ENCODE measurements at regions not wholly inside any gene's neighbourhood (a gene's known extent, or its start where the extent isn't known, plus 50 kb on each side); places are given as distances from the start of the nearest gene placed in this dataset.

DNA sequence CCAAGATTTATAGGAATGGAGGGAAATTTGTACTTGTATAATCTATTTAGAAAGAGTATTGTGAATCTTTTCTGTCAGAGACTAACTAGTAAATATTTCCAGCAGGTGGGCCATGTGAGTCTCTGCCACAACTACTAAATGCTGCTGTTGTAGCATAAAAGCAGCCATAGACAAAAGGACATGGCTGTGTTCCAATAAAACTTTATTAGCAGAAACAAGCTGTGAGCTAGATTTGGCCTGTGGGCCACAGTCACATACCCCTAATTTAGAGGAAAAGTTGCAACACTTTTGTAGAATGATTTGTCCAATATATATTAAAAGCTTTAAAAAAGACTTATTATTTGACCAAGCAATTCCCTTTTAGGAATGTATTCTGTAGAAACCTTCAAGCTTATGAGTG, 207.2 kb downstream of the LMBRD1 start (continued):
- TF ChIP-seq, protein P1, sequence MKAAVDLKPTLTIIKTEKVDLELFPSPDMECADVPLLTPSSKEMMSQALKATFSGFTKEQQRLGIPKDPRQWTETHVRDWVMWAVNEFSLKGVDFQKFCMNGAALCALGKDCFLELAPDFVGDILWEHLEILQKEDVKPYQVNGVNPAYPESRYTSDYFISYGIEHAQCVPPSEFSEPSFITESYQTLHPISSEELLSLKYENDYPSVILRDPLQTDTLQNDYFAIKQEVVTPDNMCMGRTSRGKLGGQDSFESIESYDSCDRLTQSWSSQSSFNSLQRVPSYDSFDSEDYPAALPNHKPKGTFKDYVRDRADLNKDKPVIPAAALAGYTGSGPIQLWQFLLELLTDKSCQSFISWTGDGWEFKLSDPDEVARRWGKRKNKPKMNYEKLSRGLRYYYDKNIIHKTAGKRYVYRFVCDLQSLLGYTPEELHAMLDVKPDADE (IDR thresholded peaks at IDR 0.05): no peak
- no peak for TF ChIP-seq POLR2AphosphoS5 (IDR thresholded peaks at IDR 0.05; ENCODE audit: low read depth)
- TF ChIP-seq, protein P2, sequence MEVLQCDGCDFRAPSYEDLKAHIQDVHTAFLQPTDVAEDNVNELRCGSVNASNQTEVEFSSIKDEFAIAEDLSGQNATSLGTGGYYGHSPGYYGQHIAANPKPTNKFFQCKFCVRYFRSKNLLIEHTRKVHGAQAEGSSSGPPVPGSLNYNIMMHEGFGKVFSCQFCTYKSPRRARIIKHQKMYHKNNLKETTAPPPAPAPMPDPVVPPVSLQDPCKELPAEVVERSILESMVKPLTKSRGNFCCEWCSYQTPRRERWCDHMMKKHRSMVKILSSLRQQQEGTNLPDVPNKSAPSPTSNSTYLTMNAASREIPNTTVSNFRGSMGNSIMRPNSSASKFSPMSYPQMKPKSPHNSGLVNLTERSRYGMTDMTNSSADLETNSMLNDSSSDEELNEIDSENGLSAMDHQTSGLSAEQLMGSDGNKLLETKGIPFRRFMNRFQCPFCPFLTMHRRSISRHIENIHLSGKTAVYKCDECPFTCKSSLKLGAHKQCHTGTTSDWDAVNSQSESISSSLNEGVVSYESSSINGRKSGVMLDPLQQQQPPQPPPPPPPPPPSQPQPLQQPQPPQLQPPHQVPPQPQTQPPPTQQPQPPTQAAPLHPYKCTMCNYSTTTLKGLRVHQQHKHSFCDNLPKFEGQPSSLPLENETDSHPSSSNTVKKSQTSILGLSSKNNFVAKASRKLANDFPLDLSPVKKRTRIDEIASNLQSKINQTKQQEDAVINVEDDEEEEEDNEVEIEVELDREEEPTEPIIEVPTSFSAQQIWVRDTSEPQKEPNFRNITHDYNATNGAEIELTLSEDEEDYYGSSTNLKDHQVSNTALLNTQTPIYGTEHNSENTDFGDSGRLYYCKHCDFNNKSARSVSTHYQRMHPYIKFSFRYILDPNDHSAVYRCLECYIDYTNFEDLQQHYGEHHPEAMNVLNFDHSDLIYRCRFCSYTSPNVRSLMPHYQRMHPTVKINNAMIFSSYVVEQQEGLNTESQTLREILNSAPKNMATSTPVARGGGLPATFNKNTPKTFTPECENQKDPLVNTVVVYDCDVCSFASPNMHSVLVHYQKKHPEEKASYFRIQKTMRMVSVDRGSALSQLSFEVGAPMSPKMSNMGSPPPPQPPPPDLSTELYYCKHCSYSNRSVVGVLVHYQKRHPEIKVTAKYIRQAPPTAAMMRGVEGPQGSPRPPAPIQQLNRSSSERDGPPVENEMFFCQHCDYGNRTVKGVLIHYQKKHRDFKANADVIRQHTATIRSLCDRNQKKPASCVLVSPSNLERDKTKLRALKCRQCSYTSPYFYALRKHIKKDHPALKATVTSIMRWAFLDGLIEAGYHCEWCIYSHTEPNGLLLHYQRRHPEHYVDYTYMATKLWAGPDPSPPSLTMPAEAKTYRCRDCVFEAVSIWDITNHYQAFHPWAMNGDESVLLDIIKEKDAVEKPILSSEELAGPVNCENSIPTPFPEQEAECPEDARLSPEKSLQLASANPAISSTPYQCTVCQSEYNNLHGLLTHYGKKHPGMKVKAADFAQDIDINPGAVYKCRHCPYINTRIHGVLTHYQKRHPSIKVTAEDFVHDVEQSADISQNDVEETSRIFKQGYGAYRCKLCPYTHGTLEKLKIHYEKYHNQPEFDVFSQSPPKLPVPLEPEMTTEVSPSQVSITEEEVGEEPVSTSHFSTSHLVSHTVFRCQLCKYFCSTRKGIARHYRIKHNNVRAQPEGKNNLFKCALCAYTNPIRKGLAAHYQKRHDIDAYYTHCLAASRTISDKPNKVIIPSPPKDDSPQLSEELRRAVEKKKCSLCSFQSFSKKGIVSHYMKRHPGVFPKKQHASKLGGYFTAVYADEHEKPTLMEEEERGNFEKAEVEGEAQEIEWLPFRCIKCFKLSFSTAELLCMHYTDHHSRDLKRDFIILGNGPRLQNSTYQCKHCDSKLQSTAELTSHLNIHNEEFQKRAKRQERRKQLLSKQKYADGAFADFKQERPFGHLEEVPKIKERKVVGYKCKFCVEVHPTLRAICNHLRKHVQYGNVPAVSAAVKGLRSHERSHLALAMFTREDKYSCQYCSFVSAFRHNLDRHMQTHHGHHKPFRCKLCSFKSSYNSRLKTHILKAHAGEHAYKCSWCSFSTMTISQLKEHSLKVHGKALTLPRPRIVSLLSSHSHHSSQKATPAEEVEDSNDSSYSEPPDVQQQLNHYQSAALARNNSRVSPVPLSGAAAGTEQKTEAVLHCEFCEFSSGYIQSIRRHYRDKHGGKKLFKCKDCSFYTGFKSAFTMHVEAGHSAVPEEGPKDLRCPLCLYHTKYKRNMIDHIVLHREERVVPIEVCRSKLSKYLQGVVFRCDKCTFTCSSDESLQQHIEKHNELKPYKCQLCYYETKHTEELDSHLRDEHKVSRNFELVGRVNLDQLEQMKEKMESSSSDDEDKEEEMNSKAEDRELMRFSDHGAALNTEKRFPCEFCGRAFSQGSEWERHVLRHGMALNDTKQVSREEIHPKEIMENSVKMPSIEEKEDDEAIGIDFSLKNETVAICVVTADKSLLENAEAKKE (CRISPR knock-in tag; IDR thresholded peaks at IDR 0.05): no peak

DNA sequence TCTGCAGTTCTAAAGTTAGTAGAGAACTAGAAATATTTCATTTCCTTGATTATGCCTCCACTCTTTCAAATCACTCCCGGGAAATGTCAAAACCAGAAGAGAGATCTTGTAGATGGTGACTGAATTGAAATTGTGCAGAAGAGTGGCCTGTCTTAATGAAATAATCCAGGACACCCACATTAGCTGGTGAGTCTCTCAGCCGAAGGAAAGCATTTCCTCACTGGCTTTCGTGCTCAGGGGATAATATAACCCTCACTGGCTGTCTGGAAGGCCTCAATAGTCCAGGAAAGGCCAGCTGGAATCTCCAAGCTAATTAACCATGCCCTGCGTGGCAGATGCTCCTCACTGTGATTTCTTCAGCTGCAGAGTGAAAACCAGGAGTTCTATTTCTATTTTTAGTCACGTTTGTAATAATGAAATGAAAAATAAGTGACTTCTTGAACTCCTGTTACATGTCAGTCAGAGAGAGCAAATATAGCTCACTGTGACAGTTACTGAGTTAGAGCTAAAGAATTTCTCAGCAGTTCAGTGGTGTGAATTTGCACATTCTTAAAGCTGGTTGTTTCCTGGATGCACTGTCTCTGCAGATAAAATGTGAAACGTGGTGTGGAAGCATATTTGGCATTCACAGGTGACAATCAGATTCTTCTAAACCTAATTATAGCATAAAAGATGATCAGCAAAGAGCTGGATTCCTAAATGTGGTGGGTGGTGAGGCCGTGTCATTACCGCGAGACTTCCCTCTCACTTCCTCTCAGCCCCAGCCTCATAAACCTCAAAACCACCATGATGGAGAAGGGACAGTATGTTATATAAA, 211.7 kb downstream of the LMBRD1 start:
- Histone ChIP-seq H3K4me1 (ENCODE audit: insufficient read depth) (no peaks in the 10 kb centered on the region), H3K4me3 (no peak overlapping the region), H3K9me2 (ENCODE audit: insufficient read depth) (no peaks in the 10 kb centered on the region), H3K27ac (ENCODE audit: low read depth) (no peak overlapping the region), H2AFZ (peak overlapping the region; percentile 29; the same call in 1 of the 2 replicates), H3F3A (replicated peaks; ENCODE audit: low read depth) (no peaks in the 10 kb centered on the region), H3K36me3 (ENCODE audit: insufficient read depth) (no peaks in the 10 kb centered on the region), H4K20me1 (replicated peaks; ENCODE audit: insufficient read depth) (no peaks in the 10 kb centered on the region), H3K79me2 (replicated peaks; ENCODE audit: insufficient read depth) (no peaks in the 10 kb centered on the region), H3K4me2 (no peak overlapping the region), H3K27me3 (ENCODE audit: insufficient read depth) (no peaks in the 10 kb centered on the region)
- ATAC-seq (no peak), DNase-seq (ENCODE audit: low spot score) (peak; percentile 8)
- Mint-ChIP-seq H3K9me3 (no peaks in the 10 kb centered on the region), H3K36me3 (ENCODE audit: low read depth) (no peaks in the 10 kb centered on the region), H3K27me3 (ENCODE audit: insufficient read depth, low read depth, poor library complexity) (no peaks in the 10 kb centered on the region), H3K27ac (no peak overlapping the region), H3K4me1 (0 out of 3 replicates have a peak, but pooled peaks cover 3% of the 10 kb centered on the region), H3K4me3 (no peak overlapping the region)
- TF ChIP-seq EZH2 (IDR thresholded peaks at IDR 0.05; ENCODE audit: low read depth, unreplicated experiment) (no peak), CREB1 (CRISPR knock-in tag; IDR thresholded peaks at IDR 0.05; ENCODE audit: low read depth) (no peak), JUNB (IDR thresholded peaks at IDR 0.05; ENCODE audit: unreplicated experiment) (no peak), STAT1 (IDR thresholded peaks at IDR 0.05; ENCODE audit: unreplicated experiment) (no peak)
- TF ChIP-seq, protein P1 (IDR thresholded peaks at IDR 0.05): no peak
